AG04449 (cell line): ENCODE measurements at regions not wholly inside any gene's neighbourhood (a gene's known extent, or its start where the extent isn't known, plus 50 kb on each side); places are given as distances from the start of the nearest gene placed in this dataset.
"Not testable (repeated sequence)": the region's sequence is repeated elsewhere in the genome, so short reads cannot be mapped to it uniquely, and the experiment has no call there.

ENCODE experiments used
- CTCF ChIA-PET: fragments of 350-600 bp; formaldehyde crosslinking; extraction: SDS; loops from one replicate; lab custom pipeline; 2021; ENCODE audit warnings: antibody characterized with exemption; lab: Yijun Ruan, JAX
- POLR2A ChIA-PET: fragments of 400-600, 350-600 bp; formaldehyde crosslinking; extraction: SDS; loops from one replicate; lab custom pipeline; 2020; ENCODE audit warnings: antibody characterized with exemption, inconsistent platforms; lab: Yijun Ruan, JAX
- DNase-seq: peaks from one replicate; pipeline ENCODE4 v3.0.0-alpha.2; 2010; ENCODE audit warnings: low read depth, low spot score
- H3K4me3 ChIP-seq: 2 replicates; pipeline ENCODE4 v1.5.1; 2011; ENCODE audit warnings: low read depth, mild to moderate bottlenecking, control low read depth, low read length
- TF ChIP-seq, protein P1 (sequence below): IDR thresholded peaks from one replicate; pipeline ENCODE4 v1.5.1; 2011; ENCODE audit warnings: mild to moderate bottlenecking, moderate library complexity, low read length, control low read depth, inconsistent platforms; ENCODE audit not compliant: insufficient read depth; ENCODE audit errors: missing control alignments

DNA sequence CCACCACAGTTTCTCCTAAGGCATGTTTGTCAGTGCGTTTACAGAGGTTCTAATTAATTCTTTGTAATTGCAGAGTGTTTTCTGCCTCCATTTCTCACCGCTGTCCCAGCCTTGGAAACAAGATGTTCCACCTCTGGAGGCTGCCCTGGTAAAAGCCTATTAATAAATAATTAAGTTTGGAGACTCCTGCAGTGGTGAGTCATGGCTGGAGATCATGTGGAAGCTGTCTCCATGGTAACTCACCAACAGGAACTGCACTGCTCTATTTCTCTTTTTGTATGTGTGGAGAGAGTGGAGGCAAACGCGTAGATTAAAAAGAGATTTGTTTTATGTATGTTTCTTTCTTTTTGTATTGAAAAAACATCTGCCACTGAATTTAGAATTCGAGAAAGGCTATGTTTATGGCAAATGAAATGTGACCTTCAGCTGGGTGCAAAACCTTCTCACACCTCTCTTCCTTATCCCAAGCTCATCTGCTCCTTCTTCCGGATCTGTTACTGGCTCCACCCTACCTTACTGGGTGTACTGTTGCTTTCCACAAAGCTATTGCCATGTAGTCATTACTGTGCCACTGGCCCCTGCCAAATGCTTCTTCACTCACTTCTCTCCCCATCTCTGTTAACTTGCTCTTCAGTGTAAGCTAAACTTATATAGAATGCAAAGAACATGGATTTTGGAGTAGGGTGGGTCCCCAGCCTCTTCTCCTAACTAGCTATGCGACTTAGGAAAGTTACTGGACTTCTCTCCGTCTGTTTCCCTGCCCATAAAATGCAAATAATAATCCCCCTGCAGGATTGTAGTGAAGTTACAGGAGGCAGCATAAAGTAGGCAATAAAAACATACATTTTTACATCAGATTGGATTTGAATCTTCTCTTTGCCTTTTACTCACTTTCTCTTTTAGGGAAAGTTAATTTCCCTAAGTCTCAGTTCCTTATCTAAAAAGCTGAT is 778.5 kb downstream of the NTRK3 start:
- CTCF ChIA-PET, result interaction anchor here (1.4 kb wide), 1 partner anchor 9 kb away, joined by 5 read pairs; no protein-coding TSS in a partner anchor
- POLR2A ChIA-PET, result no interaction called here
- H3K4me3 ChIP-seq, result peak overlapping the region; percentile 18; the same call in 1 of the 2 replicates
- DNase-seq, result peak; percentile 46
- TF ChIP-seq, protein P1, sequence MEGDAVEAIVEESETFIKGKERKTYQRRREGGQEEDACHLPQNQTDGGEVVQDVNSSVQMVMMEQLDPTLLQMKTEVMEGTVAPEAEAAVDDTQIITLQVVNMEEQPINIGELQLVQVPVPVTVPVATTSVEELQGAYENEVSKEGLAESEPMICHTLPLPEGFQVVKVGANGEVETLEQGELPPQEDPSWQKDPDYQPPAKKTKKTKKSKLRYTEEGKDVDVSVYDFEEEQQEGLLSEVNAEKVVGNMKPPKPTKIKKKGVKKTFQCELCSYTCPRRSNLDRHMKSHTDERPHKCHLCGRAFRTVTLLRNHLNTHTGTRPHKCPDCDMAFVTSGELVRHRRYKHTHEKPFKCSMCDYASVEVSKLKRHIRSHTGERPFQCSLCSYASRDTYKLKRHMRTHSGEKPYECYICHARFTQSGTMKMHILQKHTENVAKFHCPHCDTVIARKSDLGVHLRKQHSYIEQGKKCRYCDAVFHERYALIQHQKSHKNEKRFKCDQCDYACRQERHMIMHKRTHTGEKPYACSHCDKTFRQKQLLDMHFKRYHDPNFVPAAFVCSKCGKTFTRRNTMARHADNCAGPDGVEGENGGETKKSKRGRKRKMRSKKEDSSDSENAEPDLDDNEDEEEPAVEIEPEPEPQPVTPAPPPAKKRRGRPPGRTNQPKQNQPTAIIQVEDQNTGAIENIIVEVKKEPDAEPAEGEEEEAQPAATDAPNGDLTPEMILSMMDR, result no peak

DNA sequence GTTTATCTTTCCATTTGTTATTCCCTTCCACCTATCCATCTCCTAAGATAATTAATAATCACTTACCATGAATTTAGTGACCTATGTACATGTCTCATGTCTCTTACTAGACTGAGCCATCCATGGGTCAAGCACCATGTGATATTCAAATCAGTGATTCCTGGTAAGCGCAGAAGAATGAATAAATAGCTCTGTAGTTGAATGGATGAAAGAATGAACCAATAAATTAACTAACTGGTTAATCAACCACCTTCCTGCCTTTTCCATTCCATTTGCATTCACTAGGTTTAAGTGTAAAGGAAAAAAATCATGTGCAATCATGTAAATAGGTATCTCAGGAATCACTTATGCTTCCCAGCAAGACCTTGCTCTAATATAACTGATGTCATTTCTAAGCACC is 779.5 kb downstream of the NTRK3 start:
- ChIA-PET POLR2A (no interaction called here), CTCF (no interaction called here)
- no peak for DNase-seq
- TF ChIP-seq, protein P1, result no peak
- no peak overlapping the region for H3K4me3 ChIP-seq

DNA sequence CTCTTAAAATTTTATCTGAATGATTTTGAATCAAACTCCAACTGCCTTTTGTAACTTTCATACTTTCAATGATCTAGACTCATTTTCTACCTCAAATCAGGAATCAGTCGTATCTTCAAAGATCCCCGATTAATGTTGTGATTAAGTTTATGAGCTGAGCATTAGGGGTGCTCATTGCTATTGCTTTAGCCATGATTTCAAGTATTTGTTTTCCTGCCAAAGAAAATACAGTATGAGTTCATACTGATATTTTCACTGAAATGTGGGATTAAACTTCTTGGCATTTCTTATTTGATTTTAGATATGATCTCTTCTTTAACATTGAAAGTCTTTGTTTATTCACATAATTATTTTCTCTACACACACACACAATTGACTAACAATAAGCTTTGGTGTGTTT is 785.6 kb downstream of the NTRK3 start:
- POLR2A ChIA-PET, result no interaction called here
- no peak overlapping the region for H3K4me3 ChIP-seq
- DNase-seq, result no peak
- TF ChIP-seq, protein P1, result no peak
- CTCF ChIA-PET, result no interaction called here

DNA sequence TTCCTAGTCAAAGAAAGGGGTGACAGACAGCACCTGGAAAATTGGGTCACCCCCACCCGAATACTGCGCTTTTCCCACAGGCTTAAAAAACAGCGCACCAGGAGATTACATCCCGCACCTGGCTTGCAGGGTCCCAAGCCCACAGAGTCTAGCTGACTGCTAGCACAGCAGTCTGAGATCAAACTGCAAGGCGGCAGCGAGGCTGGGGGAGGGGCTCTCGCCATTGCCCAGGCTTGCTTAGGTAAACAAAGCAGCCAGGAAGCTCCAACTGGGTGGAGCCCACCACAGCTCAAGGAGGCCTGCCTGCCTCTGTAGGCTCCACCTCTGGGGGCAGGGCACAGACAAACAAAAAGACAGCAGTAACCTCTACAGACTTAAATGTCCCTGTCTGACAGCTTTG is 792.6 kb downstream of the NTRK3 start:
- DNase-seq, H3K4me3 ChIP-seq, CTCF ChIA-PET, POLR2A ChIA-PET: not testable (repeated sequence)

DNA sequence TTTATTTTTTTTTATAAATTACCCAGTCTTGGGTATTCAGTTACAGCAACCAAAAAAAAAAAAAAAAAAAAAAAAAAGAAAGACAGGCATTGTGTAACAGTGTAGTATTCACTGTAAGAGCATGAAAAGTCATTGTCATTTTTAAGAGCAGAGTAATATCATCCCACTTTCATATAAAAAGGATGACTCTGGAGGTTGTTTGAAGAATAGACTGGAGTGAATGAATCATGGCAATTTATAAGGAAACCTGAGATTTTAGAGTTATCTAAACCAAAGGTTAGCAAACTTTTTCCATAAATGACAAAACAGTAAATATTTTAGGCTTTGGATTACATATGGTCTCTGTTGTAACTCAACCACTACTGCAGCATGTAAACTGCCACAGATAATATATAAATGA is 794.9 kb downstream of the NTRK3 start:
- no peak overlapping the region for H3K4me3 ChIP-seq
- POLR2A ChIA-PET, result no interaction called here
- CTCF ChIA-PET, result no interaction called here
- DNase-seq, result no peak
- TF ChIP-seq, protein P1, result no peak

DNA sequence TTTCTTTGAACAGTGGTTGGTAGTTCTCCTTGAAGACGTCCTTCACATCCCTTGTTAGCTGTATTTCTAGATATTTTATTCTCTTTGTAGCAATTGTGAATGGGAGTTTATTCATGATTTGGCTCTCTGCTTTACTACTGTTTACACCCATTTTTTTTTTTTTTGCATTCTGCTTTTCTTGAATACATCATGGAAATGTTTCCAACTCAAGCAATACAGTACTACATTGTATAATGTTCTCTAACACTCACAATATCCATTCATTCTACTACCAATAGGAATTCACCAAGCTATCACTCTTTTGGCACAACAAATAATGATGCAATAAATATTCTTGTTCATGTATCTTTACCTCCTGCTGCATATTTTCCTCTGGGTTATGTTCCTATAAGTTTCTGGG is 801.7 kb downstream of the NTRK3 start:
- ChIA-PET CTCF (no interaction called here), POLR2A (no interaction called here)
- TF ChIP-seq, protein P1, result no peak
- no peak overlapping the region for H3K4me3 ChIP-seq
- no peak for DNase-seq

DNA sequence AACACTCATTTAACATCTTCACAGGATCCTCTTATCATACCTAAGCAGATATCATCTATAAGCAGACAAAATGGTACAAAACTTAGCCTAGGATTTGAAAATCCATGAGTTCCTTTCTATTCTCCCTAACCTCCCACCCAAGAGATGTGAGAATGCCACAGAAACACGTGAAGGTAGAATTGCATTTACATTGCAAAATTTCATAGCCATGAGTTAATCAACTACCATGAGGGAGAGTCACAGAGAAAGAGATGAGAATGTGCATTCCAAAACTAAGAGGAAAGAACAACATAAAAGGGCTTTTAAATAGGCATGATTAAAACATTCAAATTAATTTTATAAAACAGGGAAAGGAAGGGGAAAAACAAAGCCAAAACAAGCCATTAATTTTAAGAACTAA is 806.2 kb downstream of the NTRK3 start:
- DNase-seq, result peak; percentile 12
- ChIA-PET POLR2A (no interaction called here), CTCF (no interaction called here)
- TF ChIP-seq, protein P1, result no peak
- no peak overlapping the region for H3K4me3 ChIP-seq
